Activated naive CD4-positive, alpha-beta T cell treated with anti-CD3 and anti-CD28 coated beads for 36 hours (primary cell): ENCODE measurements at regions not wholly inside any gene's neighbourhood (a gene's known extent, or its start where the extent isn't known, plus 50 kb on each side); places are given as distances from the start of the nearest gene placed in this dataset.

Source experiments
- CTCF ChIA-PET: fragments of 350-600 bp; sonication (Branson Sonifier 250); formaldehyde crosslinking; loops from one replicate; lab custom pipeline; 2021; ENCODE audit warnings: antibody characterized with exemption; lab: Charles Lee
- DNase-seq: peaks from one replicate; pipeline ENCODE4 v3.0.0-alpha.2; 2020
- H3K27ac Mint-ChIP-seq: one replicate; pipeline ENCODE4 v1.8.0; 2021; ENCODE audit warnings: mild to moderate bottlenecking, mixed read lengths
- H3K27me3 Mint-ChIP-seq: one replicate; pipeline ENCODE4 v1.8.0; 2021; ENCODE audit warnings: low read depth, mixed read lengths
- H3K36me3 Mint-ChIP-seq: one replicate; pipeline ENCODE4 v1.8.0; 2021; ENCODE audit warnings: low read depth, mixed read lengths
- H3K4me1 Mint-ChIP-seq: one replicate; pipeline ENCODE4 v1.8.0; 2021; ENCODE audit warnings: low read depth, mixed read lengths
- H3K4me3 Mint-ChIP-seq: one replicate; pipeline ENCODE4 v1.8.0; 2021; ENCODE audit warnings: mild to moderate bottlenecking, moderate library complexity, mixed read lengths
- H3K9me3 Mint-ChIP-seq: one replicate; pipeline ENCODE4 v1.8.0; 2021; ENCODE audit warnings: mixed read lengths
- intact Hi-C: fragments of 100-400 bp; cut with micrococcal nuclease; formaldehyde crosslinking; loops from one replicate; pipeline ENCODE4 v1.15.1; 2023

- intact Hi-C loops, result no loop called here
- no peak overlapping the region for H3K4me3 Mint-ChIP-seq
- no peak for DNase-seq
- no peak overlapping the region for H3K27ac Mint-ChIP-seq
- no peaks in the 10 kb centered on the region for H3K4me1 Mint-ChIP-seq
- CTCF ChIA-PET, result no interaction called here
- H3K36me3 Mint-ChIP-seq, result no peaks in the 10 kb centered on the region
- H3K9me3 Mint-ChIP-seq, result peaks cover 11% of the 10 kb centered on the region
- H3K27me3 Mint-ChIP-seq, result peaks cover 2% of the 10 kb centered on the region
These were observed 332.5 kb upstream of the RPS23 start for GRCh38 chr5:82610686-82611085.

GRCh38 chr5:82605441-82605973, 327.4 kb upstream of the RPS23 start:
- DNase-seq, result no peak
- no peak overlapping the region for H3K4me3 Mint-ChIP-seq
- intact Hi-C loops, result no loop called here
- H3K36me3 Mint-ChIP-seq, result no peaks in the 10 kb centered on the region
- peaks cover 8% of the 10 kb centered on the region for H3K9me3 Mint-ChIP-seq
- peaks cover 19% of the 10 kb centered on the region for H3K27me3 Mint-ChIP-seq
- no peaks in the 10 kb centered on the region for H3K4me1 Mint-ChIP-seq
- CTCF ChIA-PET, result no interaction called here
- H3K27ac Mint-ChIP-seq, result no peak overlapping the region

- Mint-ChIP-seq H3K9me3 (peaks cover 7% of the 10 kb centered on the region), H3K36me3 (no peaks in the 10 kb centered on the region), H3K4me3 (no peak overlapping the region), H3K4me1 (no peaks in the 10 kb centered on the region), H3K27me3 (peaks cover 23% of the 10 kb centered on the region), H3K27ac (no peak overlapping the region)
- CTCF ChIA-PET, result no interaction called here
- no peak for DNase-seq
- intact Hi-C loops, result no loop called here
These were observed 325.2 kb upstream of the RPS23 start for GRCh38 chr5:82603033-82603987.

GRCh38 chr5:82601861-82602260, 323.7 kb upstream of the RPS23 start:
- H3K4me3 Mint-ChIP-seq, result no peak overlapping the region
- intact Hi-C loops, result no loop called here
- CTCF ChIA-PET, result no interaction called here

GRCh38 chr5:82601077-82601476, 322.9 kb upstream of the RPS23 start:
- no peak for DNase-seq
- CTCF ChIA-PET, result no interaction called here
- H3K27me3 Mint-ChIP-seq, result peaks cover 21% of the 10 kb centered on the region
- no peaks in the 10 kb centered on the region for H3K36me3 Mint-ChIP-seq
- intact Hi-C loops, result no loop called here
- no peak overlapping the region for H3K4me3 Mint-ChIP-seq
- peaks cover 2% of the 10 kb centered on the region for H3K9me3 Mint-ChIP-seq
- no peak overlapping the region for H3K27ac Mint-ChIP-seq
- H3K4me1 Mint-ChIP-seq, result no peaks in the 10 kb centered on the region

More at GRCh38 chr5:82601861-82602260, 323.7 kb upstream of the RPS23 start:
- peaks cover 5% of the 10 kb centered on the region for H3K9me3 Mint-ChIP-seq
- no peak for DNase-seq
- H3K36me3 Mint-ChIP-seq, result no peaks in the 10 kb centered on the region
- H3K27ac Mint-ChIP-seq, result no peak overlapping the region
- peaks cover 23% of the 10 kb centered on the region for H3K27me3 Mint-ChIP-seq
- H3K4me1 Mint-ChIP-seq, result no peaks in the 10 kb centered on the region

GRCh38 chr5:82599692-82600091, 321.5 kb upstream of the RPS23 start:
- Mint-ChIP-seq H3K4me3 (no peak overlapping the region), H3K9me3 (no peaks in the 10 kb centered on the region), H3K4me1 (no peaks in the 10 kb centered on the region), H3K36me3 (no peaks in the 10 kb centered on the region), H3K27ac (no peak overlapping the region), H3K27me3 (peaks cover 21% of the 10 kb centered on the region)
- intact Hi-C loops, result no loop called here
- DNase-seq, result no peak
- CTCF ChIA-PET, result no interaction called here

GRCh38 chr5:82599030-82599429, 320.9 kb upstream of the RPS23 start:
- H3K4me3 Mint-ChIP-seq, result no peak overlapping the region
- CTCF ChIA-PET, result interaction anchor here (0.9 kb wide), 1 partner anchor 34 kb away, joined by 3 read pairs; no protein-coding TSS in a partner anchor
- peaks cover 21% of the 10 kb centered on the region for H3K27me3 Mint-ChIP-seq
- no peak overlapping the region for H3K27ac Mint-ChIP-seq
- no peaks in the 10 kb centered on the region for H3K9me3 Mint-ChIP-seq
- intact Hi-C loops, result no loop called here
- DNase-seq, result no peak
- no peaks in the 10 kb centered on the region for H3K36me3 Mint-ChIP-seq
- H3K4me1 Mint-ChIP-seq, result no peaks in the 10 kb centered on the region

GRCh38 chr5:82597437-82597836, 319.3 kb upstream of the RPS23 start:
- DNase-seq, result no peak
- intact Hi-C loops, result no loop called here
- H3K4me1 Mint-ChIP-seq, result no peaks in the 10 kb centered on the region
- peaks cover 21% of the 10 kb centered on the region for H3K27me3 Mint-ChIP-seq
- no peaks in the 10 kb centered on the region for H3K9me3 Mint-ChIP-seq
- CTCF ChIA-PET, result no interaction called here
- no peak overlapping the region for H3K4me3 Mint-ChIP-seq
- no peak overlapping the region for H3K27ac Mint-ChIP-seq
- no peaks in the 10 kb centered on the region for H3K36me3 Mint-ChIP-seq

GRCh38 chr5:82596451-82596850, 318.3 kb upstream of the RPS23 start:
- Mint-ChIP-seq H3K9me3 (no peaks in the 10 kb centered on the region), H3K4me1 (no peaks in the 10 kb centered on the region), H3K27ac (no peak overlapping the region), H3K27me3 (peaks cover 12% of the 10 kb centered on the region), H3K4me3 (no peak overlapping the region), H3K36me3 (no peaks in the 10 kb centered on the region)
- CTCF ChIA-PET, result interaction anchor here (0.6 kb wide), 1 partner anchor 440 kb away, joined by 4 read pairs; no protein-coding TSS in a partner anchor
- DNase-seq, result no peak
- intact Hi-C loops, result no loop called here

GRCh38 chr5:82595113-82595512, 317.0 kb upstream of the RPS23 start:
- H3K27ac Mint-ChIP-seq, result no peak overlapping the region
- H3K27me3 Mint-ChIP-seq, result peaks cover 12% of the 10 kb centered on the region
- peaks cover 5% of the 10 kb centered on the region for H3K9me3 Mint-ChIP-seq
- CTCF ChIA-PET, result no interaction called here
- H3K4me1 Mint-ChIP-seq, result no peaks in the 10 kb centered on the region
- DNase-seq, result no peak
- intact Hi-C loops, result no loop called here
- no peak overlapping the region for H3K4me3 Mint-ChIP-seq
- H3K36me3 Mint-ChIP-seq, result peaks cover 2% of the 10 kb centered on the region

- H3K4me1 Mint-ChIP-seq, result no peaks in the 10 kb centered on the region
- intact Hi-C loops, result no loop called here
- peaks cover 2% of the 10 kb centered on the region for H3K36me3 Mint-ChIP-seq
- H3K27ac Mint-ChIP-seq, result no peak overlapping the region
- CTCF ChIA-PET, result no interaction called here
- H3K27me3 Mint-ChIP-seq, result peaks cover 14% of the 10 kb centered on the region
- peaks cover 5% of the 10 kb centered on the region for H3K9me3 Mint-ChIP-seq
- no peak overlapping the region for H3K4me3 Mint-ChIP-seq
- no peak for DNase-seq
These were observed 315.9 kb upstream of the RPS23 start for GRCh38 chr5:82594097-82594496.

GRCh38 chr5:82593481-82593880, 315.3 kb upstream of the RPS23 start:
- Mint-ChIP-seq H3K9me3 (peaks cover 5% of the 10 kb centered on the region), H3K27ac (no peak overlapping the region), H3K36me3 (peaks cover 2% of the 10 kb centered on the region), H3K4me3 (no peak overlapping the region), H3K4me1 (no peaks in the 10 kb centered on the region), H3K27me3 (peaks cover 14% of the 10 kb centered on the region)
- intact Hi-C loops, result no loop called here
- DNase-seq, result no peak
- CTCF ChIA-PET, result no interaction called here

- peaks cover 2% of the 10 kb centered on the region for H3K36me3 Mint-ChIP-seq
These were observed 312.9 kb upstream of the RPS23 start for GRCh38 chr5:82591021-82591515.

More at GRCh38 chr5:82591021-82591515, 312.9 kb upstream of the RPS23 start:
- CTCF ChIA-PET, result no interaction called here
- H3K9me3 Mint-ChIP-seq, result peaks cover 5% of the 10 kb centered on the region
- no peak overlapping the region for H3K4me3 Mint-ChIP-seq
- intact Hi-C loops, result no loop called here
- H3K27me3 Mint-ChIP-seq, result peaks cover 15% of the 10 kb centered on the region
- no peaks in the 10 kb centered on the region for H3K4me1 Mint-ChIP-seq
- no peak overlapping the region for H3K27ac Mint-ChIP-seq
- no peak for DNase-seq
